ENCODE measurements at regions not wholly inside any gene's neighbourhood (a gene's known extent, or its start where the extent isn't known, plus 50 kb on each side); places are given as distances from the start of the nearest gene placed in this dataset.
"Not testable (repeated sequence)": the region's sequence is repeated elsewhere in the genome, so short reads cannot be mapped to it uniquely, and the experiment has no call there.

DNA sequence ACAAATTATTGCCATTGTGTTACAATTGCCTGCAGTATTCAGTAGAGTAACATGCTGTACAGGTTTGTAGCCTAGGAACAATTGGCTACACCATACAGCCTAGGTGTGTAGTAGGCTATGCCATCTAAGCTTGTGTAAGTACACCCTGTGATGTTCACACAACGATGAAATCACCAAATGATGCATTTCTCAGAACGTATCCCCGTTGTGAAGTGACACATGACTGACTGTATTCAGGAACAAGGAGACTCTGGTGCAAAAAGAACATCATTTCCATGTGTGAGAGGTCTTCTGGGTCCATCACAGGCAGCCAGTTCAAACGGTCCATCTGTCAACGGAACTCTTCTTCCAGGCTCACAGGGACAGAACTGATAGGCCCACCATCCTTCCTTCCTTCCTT lies 263.7 kb downstream of the ANAPC1 start:
- intact Hi-C loops (cut with DNase I), result no loop called here
- H3K4me1 ChIP-seq, result peaks cover 16 to 57% (median 29%) of the 10 kb centered on the region in 3 donors
- 76 to 82% methylated on average over 5 of the region's 5 CpGs for WGBS, 2 donors

DNA sequence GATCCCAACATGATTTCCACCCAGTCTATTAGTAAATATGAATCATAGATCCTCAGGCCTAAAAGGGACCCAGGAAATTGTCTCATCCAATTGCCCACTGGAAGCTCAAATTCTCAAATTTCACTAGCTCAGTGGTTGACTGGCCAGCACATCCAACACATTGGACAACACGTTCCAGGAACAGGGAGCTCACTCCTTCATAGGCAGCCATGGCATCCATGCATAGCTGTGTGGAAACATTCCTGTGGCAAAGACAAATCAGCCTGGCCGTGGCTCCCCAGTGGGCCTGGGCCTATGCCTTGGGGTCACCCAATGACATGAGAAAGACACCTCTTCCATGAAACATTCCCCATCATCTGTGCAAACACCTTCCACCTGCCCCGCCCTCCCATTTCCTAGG lies 261.1 kb downstream of the ANAPC1 start:
- no peaks in the 10 kb centered on the region for H3K27me3 ChIP-seq
- peaks cover 16 to 65% (median 32%) of the 10 kb centered on the region in 3 donors for H3K4me1 ChIP-seq
- H3K27ac ChIP-seq, result peak overlapping the region in 2 of 4 donors; percentile 26
- TF ChIP-seq, protein P1, sequence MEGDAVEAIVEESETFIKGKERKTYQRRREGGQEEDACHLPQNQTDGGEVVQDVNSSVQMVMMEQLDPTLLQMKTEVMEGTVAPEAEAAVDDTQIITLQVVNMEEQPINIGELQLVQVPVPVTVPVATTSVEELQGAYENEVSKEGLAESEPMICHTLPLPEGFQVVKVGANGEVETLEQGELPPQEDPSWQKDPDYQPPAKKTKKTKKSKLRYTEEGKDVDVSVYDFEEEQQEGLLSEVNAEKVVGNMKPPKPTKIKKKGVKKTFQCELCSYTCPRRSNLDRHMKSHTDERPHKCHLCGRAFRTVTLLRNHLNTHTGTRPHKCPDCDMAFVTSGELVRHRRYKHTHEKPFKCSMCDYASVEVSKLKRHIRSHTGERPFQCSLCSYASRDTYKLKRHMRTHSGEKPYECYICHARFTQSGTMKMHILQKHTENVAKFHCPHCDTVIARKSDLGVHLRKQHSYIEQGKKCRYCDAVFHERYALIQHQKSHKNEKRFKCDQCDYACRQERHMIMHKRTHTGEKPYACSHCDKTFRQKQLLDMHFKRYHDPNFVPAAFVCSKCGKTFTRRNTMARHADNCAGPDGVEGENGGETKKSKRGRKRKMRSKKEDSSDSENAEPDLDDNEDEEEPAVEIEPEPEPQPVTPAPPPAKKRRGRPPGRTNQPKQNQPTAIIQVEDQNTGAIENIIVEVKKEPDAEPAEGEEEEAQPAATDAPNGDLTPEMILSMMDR (IDR thresholded peaks at IDR 0.05), result no peak
- TF ChIP-seq POLR2A (IDR thresholded peaks at IDR 0.05), result no peak
- no peaks in the 10 kb centered on the region for H3K9me3 ChIP-seq
- WGBS, 2 donors, result 90 to 95% methylated on average over 3 of the region's 3 CpGs
- no peaks in the 10 kb centered on the region for H3K36me3 ChIP-seq
- H3K4me3 ChIP-seq, result no peak overlapping the region
- DNase-seq, result no peak
- intact Hi-C loops (cut with DNase I), result no loop called here

More for the DNA sequence above, 263.7 kb downstream of the ANAPC1 start:
- no peaks in the 10 kb centered on the region for H3K9me3 ChIP-seq
- no peak for DNase-seq
- no peaks in the 10 kb centered on the region for H3K36me3 ChIP-seq
- TF ChIP-seq, protein P1 (IDR thresholded peaks at IDR 0.05), result no peak
- no peak for TF ChIP-seq POLR2A (IDR thresholded peaks at IDR 0.05)
- peak overlapping the region in 2 of 4 donors; percentile 34 to 68 for H3K27ac ChIP-seq
- H3K4me3 ChIP-seq, result no peak overlapping the region
- H3K27me3 ChIP-seq, result no peaks in the 10 kb centered on the region

DNA sequence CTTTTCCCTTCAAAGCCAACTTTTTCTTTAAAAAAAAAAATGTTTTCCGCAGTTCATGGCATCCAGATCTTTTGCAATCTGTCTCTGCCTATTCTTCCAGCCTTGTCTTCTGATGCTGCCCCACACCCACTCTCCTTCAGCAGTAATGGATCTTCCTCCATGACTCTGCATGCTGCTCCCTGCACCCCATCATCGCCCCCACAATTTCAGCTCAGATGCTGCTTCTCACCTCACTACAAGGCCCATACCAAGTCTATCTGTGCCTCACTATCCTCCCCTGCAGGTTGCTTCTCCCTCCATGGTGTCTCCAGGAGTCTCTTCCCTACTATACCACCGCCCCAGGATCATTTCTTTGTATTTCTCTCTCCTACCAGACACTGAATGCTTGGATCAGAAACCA lies 260.6 kb downstream of the ANAPC1 start:
- Histone ChIP-seq H3K27ac (peak overlapping the region in 1 of 4 donors; percentile 84), H3K9me3 (peaks cover 0 to 3% (median 0%) of the 10 kb centered on the region in 3 donors), H3K27me3 (no peaks in the 10 kb centered on the region), H3K4me3 (no peak overlapping the region), H3K36me3 (no peaks in the 10 kb centered on the region), H3K4me1 (peaks cover 16 to 60% (median 27%) of the 10 kb centered on the region in 3 donors)
- no peak for TF ChIP-seq POLR2A (IDR thresholded peaks at IDR 0.05)
- TF ChIP-seq, protein P1 (IDR thresholded peaks at IDR 0.05), result no peak
- intact Hi-C loops (cut with DNase I), result no loop called here
- DNase-seq, result no peak
- WGBS, 2 donors, result 90 to 93% methylated on average over 3 of the region's 3 CpGs

DNA sequence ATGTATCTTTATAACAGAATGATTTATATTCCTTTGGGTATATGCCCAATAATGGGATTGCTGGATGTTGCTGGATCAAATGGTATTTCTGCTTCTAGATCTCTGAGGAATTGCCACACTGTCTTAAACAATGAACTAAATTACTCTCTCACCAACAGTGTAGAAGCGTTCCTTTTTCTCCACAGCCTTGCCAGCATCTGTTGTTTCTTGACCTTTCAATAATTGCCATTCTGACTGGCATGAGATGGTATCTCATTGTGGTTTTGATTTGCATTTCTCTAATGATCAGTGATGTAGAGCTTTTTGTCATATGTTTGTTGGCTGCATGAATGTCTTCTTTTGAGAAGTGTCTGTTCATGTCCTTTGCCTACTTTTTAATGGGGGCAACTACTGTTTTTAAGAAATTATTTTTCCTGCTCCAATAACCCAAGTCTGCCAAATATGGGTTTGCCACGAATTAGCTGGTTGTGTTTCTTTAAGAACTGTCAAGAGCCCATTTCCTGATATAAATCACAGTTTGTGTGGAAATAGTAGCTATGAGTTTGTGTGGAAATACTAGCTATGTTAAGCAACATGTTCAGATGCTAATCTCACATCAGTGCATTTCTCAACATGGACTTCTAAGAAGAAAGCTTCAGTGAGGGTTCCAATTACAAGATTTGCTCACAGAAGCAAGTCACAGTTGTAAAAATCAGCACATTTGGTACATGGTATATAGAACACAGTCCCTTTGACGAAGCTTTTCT lies 259.4 kb downstream of the ANAPC1 start:
- intact Hi-C loops (cut with DNase I), result no loop called here
- Histone ChIP-seq H3K9me3 (peaks cover 0 to 14% (median 7%) of the 10 kb centered on the region in 3 donors), H3K27ac (peak overlapping the region in 3 of 4 donors; percentile 14 to 84 (median 78)), H3K4me3 (no peak overlapping the region), H3K4me1 (peaks cover 16 to 48% (median 18%) of the 10 kb centered on the region in 3 donors), H3K36me3 (no peaks in the 10 kb centered on the region), H3K27me3 (no peaks in the 10 kb centered on the region)
- TF ChIP-seq POLR2A (IDR thresholded peaks at IDR 0.05), result no peak
- TF ChIP-seq, protein P1 (IDR thresholded peaks at IDR 0.05), result no peak
- no peak for DNase-seq
- 35 to 42% methylated on average over 3 of the region's 3 CpGs for WGBS, 2 donors

- H3K36me3 ChIP-seq; intact Hi-C loops (cut with DNase I); H3K4me3 ChIP-seq; DNase-seq; H3K27me3 ChIP-seq: not testable (repeated sequence)
- peak overlapping the region; percentile 14 to 84 (median 68) for H3K27ac ChIP-seq
- WGBS, 2 donors, result 65 to 82% methylated on average over 10 to 12 of the region's 12 CpGs
- peaks cover 14 to 47% (median 18%) of the 10 kb centered on the region in 3 donors for H3K4me1 ChIP-seq
- H3K9me3 ChIP-seq, result peaks cover 0 to 18% (median 11%) of the 10 kb centered on the region in 3 donors
These were observed 258.8 kb downstream of the ANAPC1 start for GRCh38 chr2:111625157-111625537.

Data from esophagus squamous epithelium (tissue), 5 donors.